ENCODE measurements at regions not wholly inside any gene's neighbourhood (a gene's known extent, or its start where the extent isn't known, plus 50 kb on each side); places are given as distances from the start of the nearest gene placed in this dataset.

- TF ChIP-seq REST (IDR thresholded peaks at IDR 0.05; ENCODE audit: unreplicated experiment) (no peak), ZNF462 (CRISPR knock-in tag; IDR thresholded peaks at IDR 0.05) (no peak), POLR2AphosphoS5 (IDR thresholded peaks at IDR 0.05; ENCODE audit: low read depth) (no peak), STAT1 (IDR thresholded peaks at IDR 0.05; ENCODE audit: unreplicated experiment) (no peak), ZNF331 (CRISPR knock-in tag; IDR thresholded peaks at IDR 0.05; ENCODE audit: low read depth) (no peak), NANOG (IDR thresholded peaks at IDR 0.05; ENCODE audit: borderline replicate concordance) (no peak), CREB1 (CRISPR knock-in tag; IDR thresholded peaks at IDR 0.05; ENCODE audit: low read depth) (no peak)
These were observed 470.6 kb upstream of the MPDZ start (continued) for GRCh38 chr9:13750061-13750460.

Data from GM23338 (cell line).